Heart right ventricle (tissue), 16 donors: ENCODE measurements at regions not wholly inside any gene's neighbourhood (a gene's known extent, or its start where the extent isn't known, plus 50 kb on each side); places are given as distances from the start of the nearest gene placed in this dataset.
A peak's percentile ranks its signal among the peaks of the same experiment; 100 is the strongest.

Source experiments
- ATAC-seq, 8 donors: fragments of 200-7000 bp; cut with Tn5 transposase; one replicate each; pipeline ENCODE4 v1.9.1; 2020; ENCODE audit warnings: mild to moderate bottlenecking in 8 of 8, moderate library complexity in 8 of 8, moderate number of reproducible peaks in 1 of 8
- DNase-seq, 2 donors: peaks; one replicate each; pipeline ENCODE4 v3.0.0-alpha.2; 2020
- H3K27ac ChIP-seq, 10 donors: fragments of 200-600 bp; sonication (generic) in 2 of 10; one replicate each; pipeline versions ENCODE4 v1.5.0 to v1.8.0; 2020 to 2022; ENCODE audit warnings: mild to moderate bottlenecking in 3 of 10
- H3K27me3 ChIP-seq, 7 donors: fragments of 200-600 bp; one replicate each; pipeline ENCODE4 v1.8.0; 2021 to 2022; ENCODE audit warnings: mild to moderate bottlenecking in 2 of 7
- H3K36me3 ChIP-seq, 9 donors: fragments of 200-600 bp; sonication (generic) in 1 of 9; one replicate each; pipeline versions ENCODE4 v1.5.0 to v1.8.0; 2020 to 2022; ENCODE audit warnings: mild to moderate bottlenecking in 2 of 9
- H3K4me1 ChIP-seq, 9 donors: fragments of 200-600 bp; sonication (generic) in 1 of 9; one replicate each; pipeline versions ENCODE4 v1.5.0 to v1.8.0; 2020 to 2022; ENCODE audit warnings: mild to moderate bottlenecking in 4 of 9
- H3K4me3 ChIP-seq, 10 donors: fragments of 200-600 bp; sonication (generic) in 2 of 10; one replicate each; pipeline versions ENCODE4 v1.5.0 to v1.8.0; 2020 to 2022; ENCODE audit warnings: mild to moderate bottlenecking in 7 of 10, moderate library complexity in 2 of 10
- H3K9me3 ChIP-seq, 11 donors: fragments of 200-600 bp in 10 of 11; sonication (generic) in 2 of 11; one replicate each; pipeline versions ENCODE4 v1.5.0 to v1.8.0; 2013 to 2022; ENCODE audit warnings: mild to moderate bottlenecking in 2 of 11, control low read depth in 1 of 11, moderate library complexity in 1 of 11
- CTCF ChIP-seq, 9 donors: fragments of 200-600 bp; sonication (generic) in 2 of 9; IDR thresholded peaks; one replicate each; pipeline versions ENCODE4 v1.5.0 to v1.8.0; 2021 to 2022; ENCODE audit warnings: antibody characterized with exemption in 9 of 9, mild to moderate bottlenecking in 5 of 9, moderate library complexity in 1 of 9
- WGBS, 2 donors: extraction: QIAGEN DNeasy Blood & Tissue Kit; methylation state at CpG; one replicate each; pipeline ENCODE4 v1.1.7; 2013; ENCODE audit warnings: inconsistent platforms in 1 of 2; 5-methylcytosine and 5-hydroxymethylcytosine counted together
- intact Hi-C, 10 donors: fragments of 100-400 bp; cut with DNase I; formaldehyde crosslinking; loops; one replicate each; pipeline versions ENCODE4 v1.11.1 to v1.14.2; 2022
- donor health status: Arrhythmogenic right ventricular cardiomyopathy.
- donor health status: ischemic (EF 13 %, LVEDD 7.1; RV severe dilation, severe dysfunction).
- donor health status: healthy with polysubstance abuse.
- donor health status: DM: no; HTN: yes; CAD: no.
- donor health status: DM: no; HTN: no; CAD: no.
- donor health status: ischemic (EF 25% LVEDD 6.9; RV normal size, moderate dysfunction).
- donor health status: ischemic (EF 25% LVEDD 5.7; RV mildly dilated, moderate dysfunction).
- donor health status: healthy.
- donor health status: DM: yes; HTN: yes; CAD: no.
- donor health status: Ischemic cardiomyopathy.
- donor health status: ischemic (EF 35%, LVEDD 5.7; RV mildly dilated, moderate dysfunction).
- donor health status: nonischemic (EF 11% LVEDD 7.7; RV severe dilation, severe dysfunction).
- donor health status: DM: yes; HTN: yes; CAD: no.
- donor health status: PGD.
- donor health status: ischemic (EF 29% LVEDD 5.4; RV normal size, mild dysfunction).
- donor health status: nonischemic (EF 23%, LVEDD 6.1; RV moderate dilation, normal function).

GRCh38 chr7:149664666-149665065 is 108.7 kb downstream of the ZNF467 start:
- WGBS, 2 donors: 77 to 81% methylated on average over 1 of the region's 1 CpG
- TF ChIP-seq CTCF (IDR thresholded peaks at IDR 0.05): no peak
- intact Hi-C loops: loop anchor here in 4 of 10 donors (5.0 kb wide), 2 partner anchors 68 to 78 kb away; no protein-coding TSS in a partner anchor
- DNase-seq (no peak), ATAC-seq (no peak)
- Histone ChIP-seq H3K27ac (no peak overlapping the region), H3K27me3 (peaks cover 0 to 7% (median 0%) of the 10 kb centered on the region in 7 donors), H3K4me1 (peaks cover 0 to 2% (median 0%) of the 10 kb centered on the region in 9 donors), H3K9me3 (peaks cover 0 to 10% (median 0%) of the 10 kb centered on the region in 11 donors), H3K36me3 (no peaks in the 10 kb centered on the region), H3K4me3 (no peak overlapping the region)

- Histone ChIP-seq H3K36me3 (no peaks in the 10 kb centered on the region), H3K4me1 (no peaks in the 10 kb centered on the region), H3K27ac (no peak overlapping the region), H3K4me3 (no peak overlapping the region), H3K27me3 (peaks cover 0 to 7% (median 0%) of the 10 kb centered on the region in 7 donors), H3K9me3 (peaks cover 0 to 10% (median 0%) of the 10 kb centered on the region in 11 donors)
- ATAC-seq (no peak), DNase-seq (no peak)
- WGBS, 2 donors: 71 to 85% methylated on average over 5 of the region's 5 CpGs
- intact Hi-C loops: loop anchor here in 1 of 10 donors (5.0 kb wide), 1 partner anchor 78 kb away; no protein-coding TSS in a partner anchor
- no peak for TF ChIP-seq CTCF (IDR thresholded peaks at IDR 0.05)
Observed at GRCh38 chr7:149664176-149664575, 109.2 kb downstream of the ZNF467 start.

- DNase-seq (peak; percentile 46 to 49), ATAC-seq (peak in 7 of 8 donors; percentile 67 to 93 (median 89))
- Histone ChIP-seq H3K9me3 (peaks cover 0 to 10% (median 0%) of the 10 kb centered on the region in 11 donors), H3K27me3 (peaks cover 0 to 7% (median 0%) of the 10 kb centered on the region in 7 donors), H3K4me3 (no peak overlapping the region), H3K4me1 (no peaks in the 10 kb centered on the region), H3K36me3 (no peaks in the 10 kb centered on the region), H3K27ac (no peak overlapping the region)
- intact Hi-C loops: loop anchor here in 2 of 10 donors (2.0 to 5.0 kb wide), 2 partner anchors 78 to 80 kb away; no protein-coding TSS in a partner anchor
- 32 to 43% methylated on average over 5 of the region's 5 CpGs for WGBS, 2 donors
- peak in 8 of 9 donors; percentile 26 to 61 (median 55) for TF ChIP-seq CTCF (IDR thresholded peaks at IDR 0.05)
Observed at GRCh38 chr7:149662591-149663095, 110.7 kb downstream of the ZNF467 start.

GRCh38 chr7:149655784-149656183 is 117.6 kb downstream of the ZNF467 start:
- peaks cover 0 to 31% (median 0%) of the 10 kb centered on the region in 11 donors for H3K9me3 ChIP-seq
- no peak overlapping the region for H3K27ac ChIP-seq
- H3K27me3 ChIP-seq: no peaks in the 10 kb centered on the region
- DNase-seq (no peak), ATAC-seq (no peak)
- no peak for TF ChIP-seq CTCF (IDR thresholded peaks at IDR 0.05)
- intact Hi-C loops: no loop called here
- no peaks in the 10 kb centered on the region for H3K4me1 ChIP-seq
- no peaks in the 10 kb centered on the region for H3K36me3 ChIP-seq
- H3K4me3 ChIP-seq: no peak overlapping the region
- 42 to 52% methylated on average over 1 of the region's 1 CpG for WGBS, 2 donors
